Lung (tissue), 11 donors: ENCODE measurements at regions not wholly inside any gene's neighbourhood (a gene's known extent, or its start where the extent isn't known, plus 50 kb on each side); places are given as distances from the start of the nearest gene placed in this dataset.

ENCODE experiments used
- ATAC-seq: fragments of 200-7000 bp; cut with Tn5 transposase; one replicate; pipeline ENCODE4 v1.9.1; 2020; ENCODE audit warnings: moderate number of reproducible peaks; ENCODE audit not compliant: insufficient read depth, low FRiP score
- DNase-seq, 3 donors: peaks; one replicate each; pipeline ENCODE4 v3.0.0-alpha.2; 2013 to 2017
- H3K27ac ChIP-seq, 2 donors: one replicate each; pipeline ENCODE4 v1.5.1; 2013; ENCODE audit warnings: mild to moderate bottlenecking in 2 of 2, moderate library complexity in 2 of 2, control low read depth in 1 of 2, inconsistent platforms in 1 of 2, low read depth in 1 of 2, low read length in 1 of 2
- H3K27me3 ChIP-seq, 3 donors: one replicate each; pipeline ENCODE4 v1.5.1; 2013; ENCODE audit warnings: low read length in 2 of 3; ENCODE audit not compliant: control insufficient read depth in 3 of 3, insufficient read depth in 3 of 3
- H3K36me3 ChIP-seq, 4 donors: one replicate each; pipeline ENCODE4 v1.5.1; 2013; ENCODE audit warnings: low read length in 4 of 4, mild to moderate bottlenecking in 1 of 4, moderate library complexity in 1 of 4; ENCODE audit not compliant: control insufficient read depth in 4 of 4, insufficient read depth in 4 of 4
- H3K4me1 ChIP-seq, 5 donors: one replicate each; pipeline ENCODE4 v1.5.1; 2013; ENCODE audit warnings: low read length in 5 of 5, mild to moderate bottlenecking in 2 of 5, moderate library complexity in 1 of 5; ENCODE audit not compliant: control insufficient read depth in 5 of 5, insufficient read depth in 5 of 5
- H3K4me3 ChIP-seq: one replicate; pipeline ENCODE4 v1.5.1; 2013; ENCODE audit warnings: mild to moderate bottlenecking, control low read depth, moderate library complexity
- H3K9ac ChIP-seq, 2 donors: one replicate each; pipeline ENCODE4 v1.5.1; 2013; ENCODE audit warnings: low read length in 2 of 2, control low read depth in 1 of 2; ENCODE audit not compliant: insufficient read depth in 1 of 2
- H3K9me3 ChIP-seq, 4 donors: one replicate each; pipeline ENCODE4 v1.5.1; 2013; ENCODE audit warnings: low read length in 3 of 4, mild to moderate bottlenecking in 1 of 4, moderate library complexity in 1 of 4; ENCODE audit not compliant: control insufficient read depth in 4 of 4, insufficient read depth in 3 of 4
- WGBS, 2 donors: extraction: QIAGEN DNeasy Blood & Tissue Kit; methylation state at CpG; one replicate each; pipeline ENCODE4 v1.1.7; 2013; 5-methylcytosine and 5-hydroxymethylcytosine counted together
- TF ChIP-seq, protein P1 (sequence below): IDR thresholded peaks from 2 replicates; pipeline ENCODE4 v1.5.1; 2012; ENCODE audit warnings: mild to moderate bottlenecking; ENCODE audit errors: control extremely low read depth, extremely low read depth
- donor health status: control.
- donor health status: control.
- donor health status: Bipolar disorder and iron deficiency.
- donor health status: healthy.
- donor health status: DM: yes; HTN: yes; CAD: no.

DNA sequence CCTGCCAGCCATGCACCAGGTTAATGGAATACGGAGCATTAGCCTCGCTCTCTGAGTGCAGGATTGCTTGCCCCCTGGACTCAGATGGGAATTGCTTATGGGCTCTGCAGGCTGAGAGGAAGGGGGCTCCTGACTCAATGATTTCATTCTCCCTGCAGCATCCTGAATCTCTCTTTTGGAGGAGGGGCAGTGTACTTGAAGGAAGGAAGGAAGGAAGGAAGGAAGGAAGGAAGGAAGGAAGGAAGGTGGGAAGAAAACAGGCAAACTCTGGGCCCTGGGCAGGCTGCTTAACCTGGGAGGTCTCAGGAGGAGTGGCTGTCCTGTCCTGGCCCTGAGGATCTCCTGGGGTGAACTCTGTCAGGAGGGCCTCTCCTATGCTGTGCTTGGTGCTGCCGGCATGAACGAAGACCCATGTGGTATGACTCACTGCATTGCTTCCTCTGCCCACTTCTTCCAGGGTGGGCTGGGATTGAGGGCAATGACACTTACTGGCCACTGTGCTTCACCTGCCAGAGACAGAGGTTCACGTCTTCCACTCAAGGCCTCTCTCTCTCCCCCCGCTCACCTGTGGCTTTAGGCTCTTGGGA is 257.1 kb upstream of the CSF3R start:
- Histone ChIP-seq H3K36me3 (no peaks in the 10 kb centered on the region), H3K27me3 (peaks cover 0 to 43% (median 20%) of the 10 kb centered on the region in 3 donors), H3K9me3 (peaks cover 0 to 7% (median 0%) of the 10 kb centered on the region in 4 donors), H3K27ac (no peak overlapping the region), H3K4me3 (no peak overlapping the region), H3K4me1 (peaks cover 0 to 3% (median 0%) of the 10 kb centered on the region in 5 donors), H3K9ac (no peak overlapping the region)
- DNase-seq (no peak), ATAC-seq (no peak)
- 74 to 83% methylated on average over 6 of the region's 6 CpGs for WGBS, 2 donors
- TF ChIP-seq, protein P1, sequence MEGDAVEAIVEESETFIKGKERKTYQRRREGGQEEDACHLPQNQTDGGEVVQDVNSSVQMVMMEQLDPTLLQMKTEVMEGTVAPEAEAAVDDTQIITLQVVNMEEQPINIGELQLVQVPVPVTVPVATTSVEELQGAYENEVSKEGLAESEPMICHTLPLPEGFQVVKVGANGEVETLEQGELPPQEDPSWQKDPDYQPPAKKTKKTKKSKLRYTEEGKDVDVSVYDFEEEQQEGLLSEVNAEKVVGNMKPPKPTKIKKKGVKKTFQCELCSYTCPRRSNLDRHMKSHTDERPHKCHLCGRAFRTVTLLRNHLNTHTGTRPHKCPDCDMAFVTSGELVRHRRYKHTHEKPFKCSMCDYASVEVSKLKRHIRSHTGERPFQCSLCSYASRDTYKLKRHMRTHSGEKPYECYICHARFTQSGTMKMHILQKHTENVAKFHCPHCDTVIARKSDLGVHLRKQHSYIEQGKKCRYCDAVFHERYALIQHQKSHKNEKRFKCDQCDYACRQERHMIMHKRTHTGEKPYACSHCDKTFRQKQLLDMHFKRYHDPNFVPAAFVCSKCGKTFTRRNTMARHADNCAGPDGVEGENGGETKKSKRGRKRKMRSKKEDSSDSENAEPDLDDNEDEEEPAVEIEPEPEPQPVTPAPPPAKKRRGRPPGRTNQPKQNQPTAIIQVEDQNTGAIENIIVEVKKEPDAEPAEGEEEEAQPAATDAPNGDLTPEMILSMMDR: no peak

GRCh38 chr1:36738245-36738644 is 255.5 kb upstream of the CSF3R start:
- no peaks in the 10 kb centered on the region for H3K36me3 ChIP-seq
- ATAC-seq (no peak), DNase-seq (no peak)
- H3K4me3 ChIP-seq: no peak overlapping the region
- peaks cover 0 to 3% (median 0%) of the 10 kb centered on the region in 5 donors for H3K4me1 ChIP-seq
- peaks cover 0 to 40% (median 20%) of the 10 kb centered on the region in 3 donors for H3K27me3 ChIP-seq
- no peak overlapping the region for H3K9ac ChIP-seq
- WGBS, 2 donors: 71 to 77% methylated on average over 5 of the region's 5 CpGs
- no peak overlapping the region for H3K27ac ChIP-seq
- TF ChIP-seq, protein P1: no peak
- peaks cover 0 to 3% (median 0%) of the 10 kb centered on the region in 4 donors for H3K9me3 ChIP-seq

DNA sequence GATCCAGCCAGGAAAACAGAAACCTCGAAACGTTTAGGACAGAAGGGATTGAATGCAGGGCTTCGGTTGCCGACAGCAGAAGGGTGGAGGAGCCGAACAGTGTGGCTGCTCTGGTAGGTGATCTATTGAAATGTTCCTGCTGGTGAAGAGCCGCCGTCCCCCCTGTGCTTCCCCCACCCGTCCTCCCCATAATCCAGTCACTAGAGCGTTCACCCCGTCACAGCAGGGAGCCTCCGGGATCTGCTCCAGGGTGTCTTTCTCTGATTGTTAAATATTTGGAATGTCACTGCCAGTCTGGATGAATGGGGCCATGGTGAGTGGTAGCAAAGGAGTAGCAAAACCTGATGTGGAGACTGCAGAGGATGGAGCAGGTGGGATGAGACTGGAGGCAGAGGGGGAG is 255.1 kb upstream of the CSF3R start:
- H3K36me3 ChIP-seq: no peaks in the 10 kb centered on the region
- no peak for ATAC-seq
- H3K4me1 ChIP-seq: peaks cover 0 to 3% (median 0%) of the 10 kb centered on the region in 5 donors
- H3K27me3 ChIP-seq: peaks cover 0 to 40% (median 20%) of the 10 kb centered on the region in 3 donors
- TF ChIP-seq, protein P1: no peak
- H3K9ac ChIP-seq: no peak overlapping the region
- H3K4me3 ChIP-seq: no peak overlapping the region
- H3K27ac ChIP-seq: no peak overlapping the region
- H3K9me3 ChIP-seq: peaks cover 0 to 3% (median 0%) of the 10 kb centered on the region in 4 donors
- no peak for DNase-seq
- 22 to 39% methylated on average over 11 of the region's 11 CpGs for WGBS, 2 donors
